ENCODE measurements at regions not wholly inside any gene's neighbourhood (a gene's known extent, or its start where the extent isn't known, plus 50 kb on each side); places are given as distances from the start of the nearest gene placed in this dataset.

- Mint-ChIP-seq H3K36me3 (ENCODE audit: insufficient read depth, unreplicated experiment) (no peaks in the 10 kb centered on the region), H3K27me3 (ENCODE audit: insufficient read depth, unreplicated experiment) (no peaks in the 10 kb centered on the region), H3K9me3 (ENCODE audit: unreplicated experiment) (peaks cover 34% of the 10 kb centered on the region), H3K4me1 (ENCODE audit: insufficient read depth, unreplicated experiment) (no peaks in the 10 kb centered on the region), H3K27ac (ENCODE audit: low read depth, unreplicated experiment) (no peak overlapping the region), H3K4me3 (ENCODE audit: unreplicated experiment) (no peak overlapping the region)
- BruUV-seq (replicated peaks): no TSS peak
- CTCF ChIA-PET: no interaction called here
- DNase-seq (ENCODE audit: unreplicated experiment): no peak
- intact Hi-C loops (cut with micrococcal nuclease): no loop called here
- no peak for TF ChIP-seq CTCF (IDR thresholded peaks at IDR 0.05; ENCODE audit: unreplicated experiment)
- POLR2A ChIA-PET: interaction anchor here (0.6 kb wide), 1 partner anchor 216 kb away, joined by 3 read pairs; no protein-coding TSS in a partner anchor
Measured at GRCh38 chr15:87793725-87794124, 462.8 kb downstream of the NTRK3 start.

GRCh38 chr15:87792250-87793040 is 464.1 kb downstream of the NTRK3 start:
- ChIA-PET POLR2A (no interaction called here), CTCF (no interaction called here)
- Mint-ChIP-seq H3K27ac (ENCODE audit: low read depth, unreplicated experiment) (no peak overlapping the region), H3K27me3 (ENCODE audit: insufficient read depth, unreplicated experiment) (no peaks in the 10 kb centered on the region), H3K4me1 (ENCODE audit: insufficient read depth, unreplicated experiment) (no peaks in the 10 kb centered on the region), H3K4me3 (ENCODE audit: unreplicated experiment) (no peak overlapping the region), H3K9me3 (ENCODE audit: unreplicated experiment) (peaks cover 32% of the 10 kb centered on the region), H3K36me3 (ENCODE audit: insufficient read depth, unreplicated experiment) (no peaks in the 10 kb centered on the region)
- BruUV-seq (replicated peaks): no TSS peak
- no peak for DNase-seq (ENCODE audit: unreplicated experiment)
- intact Hi-C loops (cut with micrococcal nuclease): no loop called here
- TF ChIP-seq CTCF (IDR thresholded peaks at IDR 0.05; ENCODE audit: unreplicated experiment): no peak

GRCh38 chr15:87781959-87782625 is 474.4 kb downstream of the NTRK3 start:
- no peak overlapping the region for H3K4me3 Mint-ChIP-seq (ENCODE audit: unreplicated experiment)

More at GRCh38 chr15:87781959-87782625, 474.4 kb downstream of the NTRK3 start:
- no peak for TF ChIP-seq CTCF (IDR thresholded peaks at IDR 0.05; ENCODE audit: unreplicated experiment)
- Mint-ChIP-seq H3K27me3 (ENCODE audit: insufficient read depth, unreplicated experiment) (no peaks in the 10 kb centered on the region), H3K27ac (ENCODE audit: low read depth, unreplicated experiment) (no peak overlapping the region), H3K4me1 (ENCODE audit: insufficient read depth, unreplicated experiment) (no peaks in the 10 kb centered on the region), H3K36me3 (ENCODE audit: insufficient read depth, unreplicated experiment) (no peaks in the 10 kb centered on the region), H3K9me3 (ENCODE audit: unreplicated experiment) (peaks cover 8% of the 10 kb centered on the region)
- POLR2A ChIA-PET: no interaction called here
- intact Hi-C loops (cut with micrococcal nuclease): no loop called here
- BruUV-seq (replicated peaks): no TSS peak
- DNase-seq (ENCODE audit: unreplicated experiment): no peak
- CTCF ChIA-PET: no interaction called here

Data from MCF 10A (cell line).